ENCODE measurements at regions not wholly inside any gene's neighbourhood (a gene's known extent, or its start where the extent isn't known, plus 50 kb on each side); places are given as distances from the start of the nearest gene placed in this dataset.
"Not testable (repeated sequence)": the region's sequence is repeated elsewhere in the genome, so short reads cannot be mapped to it uniquely, and the experiment has no call there.

GRCh38 chr2:221973502-221973901 lies 325.3 kb downstream of the PAX3 start:
- DNase-seq (ENCODE audit: low spot score) = no peak
- no peaks in the 10 kb centered on the region for H3K4me1 Mint-ChIP-seq (ENCODE audit: low read depth)
- no peaks in the 10 kb centered on the region for H3K9me3 Mint-ChIP-seq
- H3K27me3 Mint-ChIP-seq (ENCODE audit: insufficient read depth) = peaks cover 2% of the 10 kb centered on the region
- H3K27ac Mint-ChIP-seq = no peak overlapping the region
- no peaks in the 10 kb centered on the region for H3K36me3 Mint-ChIP-seq (ENCODE audit: low read depth)
- intact Hi-C loops (cut with micrococcal nuclease) = no loop called here
- H3K4me3 Mint-ChIP-seq = no peak overlapping the region

DNA sequence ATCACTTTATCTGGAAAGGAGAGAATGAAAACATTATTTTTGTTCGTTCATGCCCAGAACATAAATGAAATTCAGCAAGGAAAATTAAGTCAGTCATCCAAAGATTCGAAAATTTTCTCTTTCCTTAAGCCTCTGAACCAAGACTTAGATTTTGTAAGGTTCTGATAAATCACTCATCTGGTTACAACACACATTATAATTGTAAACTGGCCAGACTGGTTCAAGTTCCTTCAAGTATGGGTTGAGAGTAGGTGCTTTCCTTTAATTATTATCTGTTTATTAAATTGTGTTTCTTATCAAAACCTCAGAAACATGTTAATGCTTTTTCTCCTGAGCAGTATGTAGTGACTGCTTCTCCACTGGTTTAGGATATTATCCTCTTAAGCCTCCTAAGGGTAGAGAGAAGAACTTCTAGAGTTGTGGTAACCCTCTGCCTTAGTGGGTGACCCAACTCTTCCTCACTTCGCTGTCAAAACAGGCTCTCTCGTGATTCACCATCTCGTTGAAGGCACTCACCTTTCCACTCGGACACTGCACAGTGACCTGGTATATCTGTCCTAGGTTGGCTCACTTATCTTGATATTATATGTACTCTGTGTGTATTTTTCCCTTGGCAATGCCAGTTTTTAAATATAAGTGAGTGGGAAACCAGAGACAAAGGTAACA lies 325.9 kb downstream of the PAX3 start:
- no peaks in the 10 kb centered on the region for H3K4me1 Mint-ChIP-seq (ENCODE audit: low read depth)
- DNase-seq (ENCODE audit: low spot score) = no peak
- H3K4me3 Mint-ChIP-seq = no peak overlapping the region
- intact Hi-C loops (cut with micrococcal nuclease) = no loop called here
- no peaks in the 10 kb centered on the region for H3K9me3 Mint-ChIP-seq
- no peak overlapping the region for H3K27ac Mint-ChIP-seq
- H3K36me3 Mint-ChIP-seq (ENCODE audit: low read depth) = no peaks in the 10 kb centered on the region
- peaks cover 2% of the 10 kb centered on the region for H3K27me3 Mint-ChIP-seq (ENCODE audit: insufficient read depth)

- intact Hi-C loops (cut with micrococcal nuclease) = no loop called here
- H3K4me1 Mint-ChIP-seq (ENCODE audit: low read depth) = no peaks in the 10 kb centered on the region
- no peak for DNase-seq (ENCODE audit: low spot score)
- H3K27me3 Mint-ChIP-seq (ENCODE audit: insufficient read depth) = peaks cover 2% of the 10 kb centered on the region
- no peaks in the 10 kb centered on the region for H3K36me3 Mint-ChIP-seq (ENCODE audit: low read depth)
- H3K9me3 Mint-ChIP-seq = no peaks in the 10 kb centered on the region
- H3K27ac Mint-ChIP-seq = no peak overlapping the region
- no peak overlapping the region for H3K4me3 Mint-ChIP-seq
Observed at GRCh38 chr2:221970389-221970788, 328.4 kb downstream of the PAX3 start.

DNA sequence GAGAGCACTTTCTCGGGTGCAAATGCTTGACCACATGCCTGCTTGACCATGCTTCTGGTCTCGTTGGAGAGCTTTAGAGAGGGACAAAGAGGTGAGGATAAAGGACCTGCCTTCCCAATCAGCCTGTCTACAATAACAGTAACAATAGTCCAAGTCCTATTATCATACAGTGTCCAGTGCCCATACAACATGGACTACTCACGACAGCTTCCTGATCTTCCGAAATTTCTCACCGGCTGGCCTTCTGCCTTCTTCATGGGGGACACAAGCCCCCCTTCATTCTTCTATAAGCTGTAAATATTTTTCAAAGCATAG lies 329.0 kb downstream of the PAX3 start:
- DNase-seq (ENCODE audit: low spot score) = no peak
- H3K4me3 Mint-ChIP-seq = no peak overlapping the region
- peaks cover 2% of the 10 kb centered on the region for H3K27me3 Mint-ChIP-seq (ENCODE audit: insufficient read depth)
- H3K9me3 Mint-ChIP-seq = no peaks in the 10 kb centered on the region
- H3K27ac Mint-ChIP-seq = no peak overlapping the region
- intact Hi-C loops (cut with micrococcal nuclease) = loop anchor here (10.0 kb wide), 1 partner anchor 1285 kb away; no protein-coding TSS in a partner anchor
- no peaks in the 10 kb centered on the region for H3K4me1 Mint-ChIP-seq (ENCODE audit: low read depth)
- no peaks in the 10 kb centered on the region for H3K36me3 Mint-ChIP-seq (ENCODE audit: low read depth)

GRCh38 chr2:221969087-221969829 lies 329.5 kb downstream of the PAX3 start:
- no peak overlapping the region for H3K27ac Mint-ChIP-seq
- H3K9me3 Mint-ChIP-seq = no peaks in the 10 kb centered on the region
- peaks cover 2% of the 10 kb centered on the region for H3K27me3 Mint-ChIP-seq (ENCODE audit: insufficient read depth)
- H3K4me1 Mint-ChIP-seq (ENCODE audit: low read depth) = no peaks in the 10 kb centered on the region
- intact Hi-C loops (cut with micrococcal nuclease) = loop anchor here (10.0 kb wide), 1 partner anchor 1284 kb away; no protein-coding TSS in a partner anchor
- H3K4me3 Mint-ChIP-seq = no peak overlapping the region
- no peaks in the 10 kb centered on the region for H3K36me3 Mint-ChIP-seq (ENCODE audit: low read depth)
- no peak for DNase-seq (ENCODE audit: low spot score)

DNA sequence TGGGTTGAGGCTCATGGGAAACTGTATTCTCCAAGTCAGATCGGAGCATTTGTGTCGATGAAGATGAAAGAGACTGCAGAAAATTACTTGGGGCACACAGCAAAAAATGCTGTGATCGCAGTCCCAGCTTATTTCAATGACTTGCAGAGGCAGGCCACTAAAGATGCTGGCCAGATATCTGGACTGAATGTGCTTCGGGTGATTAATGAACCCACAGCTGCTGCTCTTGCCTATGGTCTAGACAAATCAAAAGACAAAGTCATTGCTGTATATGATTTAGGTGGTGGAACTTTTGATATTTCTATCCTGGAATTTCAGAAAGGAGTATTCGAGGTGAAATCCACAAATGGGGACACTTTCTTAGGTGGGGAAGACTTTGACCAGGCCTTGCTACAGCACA lies 336.6 kb downstream of the PAX3 start:
- intact Hi-C loops (cut with micrococcal nuclease) = loop anchor here (10.0 kb wide), 1 partner anchor 1277 kb away; no protein-coding TSS in a partner anchor
- Mint-ChIP-seq H3K36me3 (ENCODE audit: low read depth) (no peaks in the 10 kb centered on the region), H3K27ac (no peak overlapping the region), H3K9me3 (no peaks in the 10 kb centered on the region), H3K27me3 (ENCODE audit: insufficient read depth) (no peaks in the 10 kb centered on the region), H3K4me1 (ENCODE audit: low read depth) (no peaks in the 10 kb centered on the region), H3K4me3 (no peak overlapping the region)
- no peak for DNase-seq (ENCODE audit: low spot score)

- intact Hi-C loops (cut with micrococcal nuclease) = loop anchor here (10.0 kb wide), 1 partner anchor 1277 kb away; no protein-coding TSS in a partner anchor
- Mint-ChIP-seq H3K27ac (no peak overlapping the region), H3K27me3 (ENCODE audit: insufficient read depth) (no peaks in the 10 kb centered on the region)
Observed at GRCh38 chr2:221961561-221961960, 337.2 kb downstream of the PAX3 start.

GRCh38 chr2:221958224-221958623 lies 340.6 kb downstream of the PAX3 start:
- H3K9me3 Mint-ChIP-seq = no peaks in the 10 kb centered on the region

More at GRCh38 chr2:221961561-221961960, 337.2 kb downstream of the PAX3 start:
- no peaks in the 10 kb centered on the region for H3K36me3 Mint-ChIP-seq (ENCODE audit: low read depth)
- no peaks in the 10 kb centered on the region for H3K9me3 Mint-ChIP-seq
- H3K4me1 Mint-ChIP-seq (ENCODE audit: low read depth) = no peaks in the 10 kb centered on the region
- no peak for DNase-seq (ENCODE audit: low spot score)
- H3K4me3 Mint-ChIP-seq = no peak overlapping the region

DNA sequence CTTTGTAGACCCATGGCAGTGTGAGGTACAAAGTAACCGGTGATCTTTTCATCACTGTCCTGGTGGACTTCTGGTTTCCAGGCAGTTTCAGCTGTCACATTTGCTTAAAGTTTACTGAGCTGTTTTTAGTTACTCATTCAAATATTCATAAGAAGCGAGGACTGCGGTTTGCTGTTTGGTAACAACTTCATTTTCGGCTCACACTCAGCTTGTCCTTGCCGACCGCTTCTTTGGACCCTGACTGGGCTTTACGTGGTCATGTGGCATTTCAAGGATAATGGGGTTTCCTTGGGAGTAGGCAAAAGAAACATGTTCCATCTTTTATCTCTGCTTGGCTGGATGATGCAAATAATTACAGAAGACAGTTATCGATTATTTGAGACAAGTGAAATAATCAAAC lies 350.7 kb downstream of the PAX3 start:
- intact Hi-C loops (cut with micrococcal nuclease) = no loop called here
- Mint-ChIP-seq H3K4me3 (no peak overlapping the region), H3K36me3 (ENCODE audit: low read depth) (no peaks in the 10 kb centered on the region), H3K9me3 (no peaks in the 10 kb centered on the region), H3K4me1 (ENCODE audit: low read depth) (no peaks in the 10 kb centered on the region), H3K27me3 (ENCODE audit: insufficient read depth) (no peaks in the 10 kb centered on the region), H3K27ac (no peak overlapping the region)
- no peak for DNase-seq (ENCODE audit: low spot score)

More at GRCh38 chr2:221958224-221958623, 340.6 kb downstream of the PAX3 start:
- DNase-seq (ENCODE audit: low spot score) = no peak
- intact Hi-C loops (cut with micrococcal nuclease) = no loop called here
- Mint-ChIP-seq H3K4me1 (ENCODE audit: low read depth) (no peaks in the 10 kb centered on the region), H3K4me3 (no peak overlapping the region), H3K36me3 (ENCODE audit: low read depth) (no peaks in the 10 kb centered on the region), H3K27ac (no peak overlapping the region), H3K27me3 (ENCODE audit: insufficient read depth) (no peaks in the 10 kb centered on the region)

- intact Hi-C loops (cut with micrococcal nuclease); H3K9me3 Mint-ChIP-seq; H3K27ac Mint-ChIP-seq: not testable (repeated sequence)
Observed at GRCh38 chr2:221944452-221944851, 354.3 kb downstream of the PAX3 start.

DNA sequence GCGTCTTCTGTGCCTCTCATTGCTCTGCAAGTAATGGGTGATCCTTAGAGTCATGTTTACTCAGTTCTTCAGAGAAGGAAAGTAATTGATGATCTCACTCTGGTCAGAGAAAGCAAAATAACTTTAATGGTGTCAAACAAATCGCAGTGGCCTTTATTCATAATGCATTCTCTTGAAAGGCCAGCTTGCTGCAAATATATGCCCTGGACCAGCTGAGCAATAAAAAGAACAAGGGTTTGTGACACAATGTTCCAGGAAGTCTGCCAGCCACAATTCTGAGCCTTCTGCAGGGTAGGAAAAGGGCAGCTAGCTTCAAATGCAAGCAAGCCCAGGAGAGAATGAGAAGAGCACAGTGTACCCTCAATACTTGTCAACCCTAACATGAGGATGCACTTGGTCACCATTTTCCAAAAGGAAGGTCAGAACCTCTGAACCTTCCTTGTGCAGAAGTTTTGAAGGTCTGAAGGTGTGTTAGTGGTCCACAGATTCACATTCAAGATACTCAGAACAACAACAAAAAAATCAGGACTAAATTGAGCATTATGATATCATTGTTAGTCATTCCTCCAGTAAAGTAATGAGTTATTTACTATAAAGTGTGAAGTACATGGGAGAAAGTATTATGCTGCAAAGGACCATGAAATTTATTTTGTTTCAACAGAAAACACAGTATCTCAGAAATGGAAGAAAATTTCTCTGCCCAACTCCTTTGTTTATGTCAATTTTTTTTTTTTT lies 355.6 kb downstream of the PAX3 start:
- intact Hi-C loops (cut with micrococcal nuclease) = no loop called here
- Mint-ChIP-seq H3K27ac (no peak overlapping the region), H3K27me3 (ENCODE audit: insufficient read depth) (no peaks in the 10 kb centered on the region), H3K9me3 (no peaks in the 10 kb centered on the region), H3K4me3 (no peak overlapping the region), H3K4me1 (ENCODE audit: low read depth) (no peaks in the 10 kb centered on the region), H3K36me3 (ENCODE audit: low read depth) (no peaks in the 10 kb centered on the region)
- no peak for DNase-seq (ENCODE audit: low spot score)

More at GRCh38 chr2:221944452-221944851, 354.3 kb downstream of the PAX3 start:
- H3K4me3 Mint-ChIP-seq; DNase-seq (ENCODE audit: low spot score); H3K36me3 Mint-ChIP-seq (ENCODE audit: low read depth); H3K4me1 Mint-ChIP-seq (ENCODE audit: low read depth); H3K27me3 Mint-ChIP-seq (ENCODE audit: insufficient read depth): not testable (repeated sequence)

DNA sequence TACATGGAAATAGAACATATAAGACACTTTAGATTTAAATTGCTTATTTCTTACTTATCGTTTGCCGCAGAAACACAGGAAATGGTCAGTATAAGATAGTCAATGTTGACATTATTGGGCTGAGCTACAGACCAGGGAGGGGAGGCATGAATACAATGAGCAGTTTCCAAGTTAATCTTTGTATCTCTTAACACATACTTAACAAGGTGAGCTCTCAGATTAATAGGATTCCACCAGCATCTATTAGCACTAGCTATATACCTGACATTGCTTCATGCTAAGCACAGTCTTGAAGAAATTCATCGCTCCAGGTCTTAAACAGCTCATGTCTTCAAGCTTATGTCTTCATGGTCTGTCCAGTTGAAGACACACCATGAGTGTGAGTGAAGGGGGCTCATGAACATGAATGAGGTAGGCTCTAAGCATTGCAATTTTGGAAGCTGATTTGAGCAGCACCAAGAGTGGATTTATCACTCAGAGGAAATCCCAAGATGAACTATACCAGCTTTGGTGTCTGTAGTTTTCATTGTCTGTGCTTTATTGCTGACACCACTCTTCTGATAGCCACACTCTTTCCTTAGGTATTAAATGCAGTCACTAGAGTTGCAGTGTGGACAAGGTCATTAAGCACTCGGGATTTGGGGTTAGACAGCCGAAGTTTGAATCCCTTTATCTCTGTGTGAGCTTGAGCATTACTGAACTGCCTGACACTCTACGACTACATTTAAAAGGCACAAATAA lies 359.3 kb upstream of the EPHA4 start:
- Mint-ChIP-seq H3K27me3 (ENCODE audit: insufficient read depth) (no peaks in the 10 kb centered on the region), H3K4me3 (no peak overlapping the region), H3K27ac (no peak overlapping the region), H3K9me3 (no peaks in the 10 kb centered on the region), H3K36me3 (ENCODE audit: low read depth) (no peaks in the 10 kb centered on the region), H3K4me1 (ENCODE audit: low read depth) (no peaks in the 10 kb centered on the region)
- DNase-seq (ENCODE audit: low spot score) = no peak
- intact Hi-C loops (cut with micrococcal nuclease) = no loop called here
